SK-N-SH treated with all-trans-retinoic acid at 6 μM for 48 hours (cell line): ENCODE measurements at regions not wholly inside any gene's neighbourhood (a gene's known extent, or its start where the extent isn't known, plus 50 kb on each side); places are given as distances from the start of the nearest gene placed in this dataset.
"Not testable (repeated sequence)": the region's sequence is repeated elsewhere in the genome, so short reads cannot be mapped to it uniquely, and the experiment has no call there.

Source experiments
- ARNTL ChIP-seq: fragments of 450-650 bp; formaldehyde crosslinking; IDR thresholded peaks from 2 replicates; pipeline ENCODE4 v1.5.0; 2020; ENCODE audit warnings: low read depth, mild to moderate bottlenecking, moderate library complexity, borderline replicate concordance
- BACH2 ChIP-seq: fragments of 250-450 bp; sonication (Bioruptor Pico); IDR thresholded peaks from 2 replicates; pipeline ENCODE4 v1.9.0; 2021; ENCODE audit warnings: mild to moderate bottlenecking, borderline replicate concordance
- CREB5 ChIP-seq: fragments of 250-450 bp; sonication (Bioruptor Pico); IDR thresholded peaks from 2 replicates; pipeline ENCODE4 v1.5.1; 2020; ENCODE audit warnings: low read depth, mild to moderate bottlenecking, moderate library complexity
- ISL1 ChIP-seq: fragments of 250-450 bp; sonication (Bioruptor Pico); IDR thresholded peaks from 2 replicates; pipeline ENCODE4 v2.1.2; 2022; ENCODE audit warnings: mild to moderate bottlenecking, moderate library complexity
- PPARA ChIP-seq: fragments of 250-450 bp; sonication (Bioruptor Pico); IDR thresholded peaks from 2 replicates; pipeline ENCODE4 v1.5.0; 2020; ENCODE audit warnings: mild to moderate bottlenecking, borderline replicate concordance
- SNAI2 ChIP-seq: fragments of 250-450 bp; sonication (Bioruptor Pico); IDR thresholded peaks from 2 replicates; pipeline ENCODE4 v1.5.0; 2020; ENCODE audit warnings: mild to moderate bottlenecking, moderate library complexity
- TCF4 ChIP-seq: fragments of 250-450 bp; sonication (Bioruptor Pico); IDR thresholded peaks from 2 replicates; pipeline ENCODE4 v1.8.0; 2021; ENCODE audit warnings: mild to moderate bottlenecking, moderate library complexity, borderline replicate concordance
- TOX ChIP-seq: fragments of 250-450 bp; sonication (Bioruptor Pico); IDR thresholded peaks from 2 replicates; pipeline ENCODE4 v1.8.0; 2021; ENCODE audit warnings: mild to moderate bottlenecking, moderate library complexity, borderline replicate concordance
- ZFP30 ChIP-seq: fragments of 450-650 bp; formaldehyde crosslinking; IDR thresholded peaks from 2 replicates; pipeline ENCODE4 v1.5.0; 2022; ENCODE audit warnings: mild to moderate bottlenecking, moderate library complexity
- ZNF565 ChIP-seq: fragments of 450-650 bp; formaldehyde crosslinking; conservative IDR thresholded peaks from 2 replicates; pipeline ENCODE4 v1.5.0; 2020; ENCODE audit warnings: low read depth, mild to moderate bottlenecking, moderate library complexity
- TF ChIP-seq, protein P1 (sequence below): fragments of 250-450 bp; sonication (Bioruptor Pico); IDR thresholded peaks from 2 replicates; pipeline ENCODE4 v1.5.0; 2020; ENCODE audit warnings: mild to moderate bottlenecking, moderate library complexity
- TF ChIP-seq, protein P2 (sequence below): fragments of 250-450 bp; sonication (Bioruptor Pico); IDR thresholded peaks from 2 replicates; pipeline ENCODE4 v1.8.0; 2021; ENCODE audit warnings: low read depth, mild to moderate bottlenecking, moderate library complexity, borderline replicate concordance

- TF ChIP-seq ARNTL (CRISPR knock-in tag); PPARA; TCF4 (CRISPR knock-in tag); CREB5 (CRISPR knock-in tag); ZFP30 (CRISPR knock-in tag); ISL1 (CRISPR knock-in tag); TOX (CRISPR knock-in tag); BACH2 (CRISPR knock-in tag); ZNF565; SNAI2 (CRISPR knock-in tag): not testable (repeated sequence)
- TF ChIP-seq, protein P1, sequence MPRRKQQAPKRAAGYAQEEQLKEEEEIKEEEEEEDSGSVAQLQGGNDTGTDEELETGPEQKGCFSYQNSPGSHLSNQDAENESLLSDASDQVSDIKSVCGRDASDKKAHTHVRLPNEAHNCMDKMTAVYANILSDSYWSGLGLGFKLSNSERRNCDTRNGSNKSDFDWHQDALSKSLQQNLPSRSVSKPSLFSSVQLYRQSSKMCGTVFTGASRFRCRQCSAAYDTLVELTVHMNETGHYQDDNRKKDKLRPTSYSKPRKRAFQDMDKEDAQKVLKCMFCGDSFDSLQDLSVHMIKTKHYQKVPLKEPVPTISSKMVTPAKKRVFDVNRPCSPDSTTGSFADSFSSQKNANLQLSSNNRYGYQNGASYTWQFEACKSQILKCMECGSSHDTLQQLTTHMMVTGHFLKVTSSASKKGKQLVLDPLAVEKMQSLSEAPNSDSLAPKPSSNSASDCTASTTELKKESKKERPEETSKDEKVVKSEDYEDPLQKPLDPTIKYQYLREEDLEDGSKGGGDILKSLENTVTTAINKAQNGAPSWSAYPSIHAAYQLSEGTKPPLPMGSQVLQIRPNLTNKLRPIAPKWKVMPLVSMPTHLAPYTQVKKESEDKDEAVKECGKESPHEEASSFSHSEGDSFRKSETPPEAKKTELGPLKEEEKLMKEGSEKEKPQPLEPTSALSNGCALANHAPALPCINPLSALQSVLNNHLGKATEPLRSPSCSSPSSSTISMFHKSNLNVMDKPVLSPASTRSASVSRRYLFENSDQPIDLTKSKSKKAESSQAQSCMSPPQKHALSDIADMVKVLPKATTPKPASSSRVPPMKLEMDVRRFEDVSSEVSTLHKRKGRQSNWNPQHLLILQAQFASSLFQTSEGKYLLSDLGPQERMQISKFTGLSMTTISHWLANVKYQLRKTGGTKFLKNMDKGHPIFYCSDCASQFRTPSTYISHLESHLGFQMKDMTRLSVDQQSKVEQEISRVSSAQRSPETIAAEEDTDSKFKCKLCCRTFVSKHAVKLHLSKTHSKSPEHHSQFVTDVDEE (CRISPR knock-in tag) = not testable (repeated sequence)
- TF ChIP-seq, protein P2, sequence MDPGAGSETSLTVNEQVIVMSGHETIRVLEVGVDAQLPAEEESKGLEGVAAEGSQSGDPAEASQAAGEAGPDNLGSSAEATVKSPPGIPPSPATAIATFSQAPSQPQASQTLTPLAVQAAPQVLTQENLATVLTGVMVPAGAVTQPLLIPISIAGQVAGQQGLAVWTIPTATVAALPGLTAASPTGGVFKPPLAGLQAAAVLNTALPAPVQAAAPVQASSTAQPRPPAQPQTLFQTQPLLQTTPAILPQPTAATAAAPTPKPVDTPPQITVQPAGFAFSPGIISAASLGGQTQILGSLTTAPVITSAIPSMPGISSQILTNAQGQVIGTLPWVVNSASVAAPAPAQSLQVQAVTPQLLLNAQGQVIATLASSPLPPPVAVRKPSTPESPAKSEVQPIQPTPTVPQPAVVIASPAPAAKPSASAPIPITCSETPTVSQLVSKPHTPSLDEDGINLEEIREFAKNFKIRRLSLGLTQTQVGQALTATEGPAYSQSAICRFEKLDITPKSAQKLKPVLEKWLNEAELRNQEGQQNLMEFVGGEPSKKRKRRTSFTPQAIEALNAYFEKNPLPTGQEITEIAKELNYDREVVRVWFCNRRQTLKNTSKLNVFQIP = not testable (repeated sequence)
Observed at GRCh38 chr21:22023896-22024295, 1025.7 kb downstream of the NCAM2 start.
